GM13976 (cell line): ENCODE measurements at regions not wholly inside any gene's neighbourhood (a gene's known extent, or its start where the extent isn't known, plus 50 kb on each side); places are given as distances from the start of the nearest gene placed in this dataset.
"Not testable (repeated sequence)": the region's sequence is repeated elsewhere in the genome, so short reads cannot be mapped to it uniquely, and the experiment has no call there.

Source experiments
- DNase-seq: peaks from one replicate; pipeline ENCODE4 v3.0.0; 2012; ENCODE audit warnings: low spot score
- CTCF ChIP-seq: IDR thresholded peaks from 2 replicates; pipeline ENCODE4 v1.5.1; 2012; ENCODE audit warnings: borderline replicate concordance, mild to moderate bottlenecking; ENCODE audit not compliant: insufficient read depth; ENCODE audit errors: extremely low read depth, missing control alignments, control extremely low read depth
- in situ Hi-C: fragments of 300-500 bp; cut with MboI; formaldehyde crosslinking; loops from one replicate; pipeline ENCODE4 v1.12.0; 2022; ENCODE audit warnings: low sequenced_read_pairs, mixed read lengths, inconsistent platforms; ENCODE audit not compliant: unreplicated experiment

GRCh38 chr11:92002568-92002967 lies 222.1 kb upstream of the FAT3 start:
- no peak for DNase-seq
- in situ Hi-C loops = no loop called here
- no peak for TF ChIP-seq CTCF

GRCh38 chr11:91998481-91998880 lies 226.1 kb upstream of the FAT3 start:
- no peak for DNase-seq
- in situ Hi-C loops = no loop called here
- no peak for TF ChIP-seq CTCF

- TF ChIP-seq CTCF = no peak
- in situ Hi-C loops = no loop called here
- DNase-seq = no peak
These were observed 227.4 kb upstream of the FAT3 start for GRCh38 chr11:91997226-91997625.

- in situ Hi-C loops = no loop called here
- DNase-seq = no peak
- no peak for TF ChIP-seq CTCF
These were observed 228.1 kb upstream of the FAT3 start for GRCh38 chr11:91996526-91996925.

- in situ Hi-C loops, DNase-seq: not testable (repeated sequence)
These were observed 236.2 kb upstream of the FAT3 start for GRCh38 chr11:91988443-91988842.

- in situ Hi-C loops = no loop called here
- DNase-seq = no peak
- TF ChIP-seq CTCF = no peak
These were observed 238.4 kb upstream of the FAT3 start for GRCh38 chr11:91986218-91986617.

GRCh38 chr11:91984033-91984584 lies 240.5 kb upstream of the FAT3 start:
- DNase-seq = no peak
- in situ Hi-C loops = no loop called here
- TF ChIP-seq CTCF = no peak
